Keratinocyte (primary cell): ENCODE measurements at regions not wholly inside any gene's neighbourhood (a gene's known extent, or its start where the extent isn't known, plus 50 kb on each side); places are given as distances from the start of the nearest gene placed in this dataset.

Source experiments
- DNase-seq: peaks from one replicate; pipeline ENCODE4 v3.0.0-alpha.2; 2011; ENCODE audit warnings: low read depth, missing footprints, low spot score
- FAIRE-seq: peaks from 2 replicates; lab custom pipeline; 2011; peaks lifted over from hg19 to GRCh38; lab: Jason Lieb, UNC
- H2AFZ ChIP-seq: 2 replicates; pipeline ENCODE4 v1.6.0; 2012; ENCODE audit warnings: low read length, control low read depth, inconsistent platforms; ENCODE audit not compliant: control insufficient read depth
- H3K27ac ChIP-seq: 2 replicates; pipeline ENCODE4 v1.5.1; 2011; ENCODE audit warnings: low read length; ENCODE audit not compliant: control insufficient read depth, insufficient read depth
- H3K27me3 ChIP-seq: 3 replicates; pipeline ENCODE4 v1.6.0; 2011; ENCODE audit warnings: low read length; ENCODE audit not compliant: control insufficient read depth, insufficient read depth; ENCODE audit errors: extremely low read depth
- H3K36me3 ChIP-seq, 2 experiments: 2 replicates in 1 of 2; 3 replicates in 1 of 2; pipeline ENCODE4 v1.5.1; 2011; ENCODE audit warnings: low read length in 2 of 2, mild to moderate bottlenecking in 1 of 2; ENCODE audit not compliant: control insufficient read depth in 2 of 2, insufficient read depth in 2 of 2; ENCODE audit errors: extremely low read depth in 1 of 2
- H3K4me1 ChIP-seq: 3 replicates; pipeline ENCODE4 v1.5.1; 2011; ENCODE audit warnings: low read length; ENCODE audit not compliant: control insufficient read depth, insufficient read depth; ENCODE audit errors: extremely low read depth
- H3K4me2 ChIP-seq: 3 replicates; pipeline ENCODE4 v1.6.0; 2011; ENCODE audit warnings: low read depth, low read length; ENCODE audit not compliant: control insufficient read depth, insufficient read depth; ENCODE audit errors: extremely low read depth
- H3K4me3 ChIP-seq, 3 experiments: fragments of 200-600 bp in 1 of 3; sonication (generic) in 1 of 3; 2 replicates in 2 of 3; 3 replicates in 1 of 3; pipeline ENCODE4 v1.5.1; 2011 to 2016; ENCODE audit warnings: low read length in 3 of 3, mild to moderate bottlenecking in 3 of 3, control low read depth in 2 of 3, inconsistent platforms in 1 of 3, low read depth in 1 of 3, mixed read lengths in 1 of 3, mixed run types in 1 of 3, moderate library complexity in 1 of 3; ENCODE audit not compliant: control insufficient read depth in 2 of 3, insufficient read depth in 2 of 3; ENCODE audit errors: extremely low read depth in 1 of 3
- H3K79me2 ChIP-seq: 2 replicates; pipeline ENCODE4 v1.6.0; 2012; ENCODE audit warnings: low read length; ENCODE audit not compliant: control insufficient read depth, insufficient read depth
- H3K9ac ChIP-seq: 3 replicates; pipeline ENCODE4 v1.6.0; 2011; ENCODE audit warnings: low read length; ENCODE audit not compliant: control insufficient read depth, insufficient read depth; ENCODE audit errors: extremely low read depth
- H3K9me1 ChIP-seq: 3 replicates; pipeline ENCODE4 v1.6.0; 2011; ENCODE audit warnings: low read length; ENCODE audit not compliant: control insufficient read depth, insufficient read depth; ENCODE audit errors: extremely low read depth
- H3K9me3 ChIP-seq: 2 replicates; pipeline ENCODE4 v1.5.1; 2012; ENCODE audit warnings: low read depth, low read length; ENCODE audit not compliant: control insufficient read depth
- H4K20me1 ChIP-seq: 3 replicates; pipeline ENCODE4 v1.6.0; 2011; ENCODE audit warnings: low read length; ENCODE audit not compliant: control insufficient read depth, insufficient read depth; ENCODE audit errors: extremely low read depth
- CTCF ChIP-seq, 3 experiments: IDR thresholded peaks in 1 of 3; conservative IDR thresholded peaks in 1 of 3; optimal IDR thresholded peaks in 1 of 3; 2 replicates in 2 of 3; 3 replicates in 1 of 3; pipeline versions ENCODE3 to v1.5.1; 2011; ENCODE audit warnings: low read length in 3 of 3, mild to moderate bottlenecking in 3 of 3, moderate library complexity in 2 of 3, control low read depth in 1 of 3, inconsistent platforms in 1 of 3; ENCODE audit not compliant: insufficient read depth in 2 of 3; ENCODE audit errors: extremely low read depth in 1 of 3
- EZH2 ChIP-seq: IDR thresholded peaks from one replicate; pipeline ENCODE4 v1.6.1; 2012; ENCODE audit warnings: inconsistent platforms, mild to moderate bottlenecking, low read length, moderate library complexity
- dilution Hi-C: fragments of 300-500 bp; cut with MboI; formaldehyde crosslinking; loops from one replicate; pipeline ENCODE4 v1.7.0; 2020; ENCODE audit warnings: low sequenced_read_pairs; ENCODE audit not compliant: extremely low pct_ligation_motif_present

DNA sequence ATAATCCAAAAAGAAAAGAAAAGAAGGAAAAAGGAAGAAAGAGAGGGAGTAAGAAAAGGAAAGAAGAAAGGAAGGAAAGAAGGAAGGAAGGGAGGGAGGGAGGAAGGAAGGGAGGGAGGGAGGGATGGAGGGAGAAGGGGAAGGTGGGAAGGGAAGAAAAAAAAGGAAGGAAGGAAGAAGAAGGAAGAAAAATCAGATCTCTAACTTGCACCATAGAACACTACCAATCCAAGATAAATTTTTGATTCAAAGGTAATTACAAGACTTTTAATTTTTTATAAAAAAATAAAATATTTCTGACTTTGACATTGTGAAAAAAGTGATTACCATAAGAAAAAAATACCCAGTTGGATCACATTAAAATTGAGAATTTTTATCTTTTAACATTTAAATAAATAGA is 70.5 kb upstream of the NKAIN2 start:
- no peaks in the 10 kb centered on the region for H3K4me1 ChIP-seq
- no peaks in the 10 kb centered on the region for H3K79me2 ChIP-seq
- H4K20me1 ChIP-seq: no peaks in the 10 kb centered on the region
- dilution Hi-C loops: no loop called here
- no peaks in the 10 kb centered on the region for H3K27me3 ChIP-seq
- H3K9me1 ChIP-seq: no peaks in the 10 kb centered on the region
- no peak overlapping the region for H3K4me2 ChIP-seq
- H3K9ac ChIP-seq: no peak overlapping the region
- FAIRE-seq (no peak), DNase-seq (no peak)
- no peak overlapping the region for H2AFZ ChIP-seq
- H3K36me3 ChIP-seq: no peaks in the 10 kb centered on the region
- H3K9me3 ChIP-seq: no peaks in the 10 kb centered on the region
- no peak overlapping the region for H3K27ac ChIP-seq
- TF ChIP-seq EZH2 (no peak), CTCF (optimal IDR thresholded peaks at IDR 0.05 in 1 of 3, IDR thresholded peaks at IDR 0.05 in 1 of 3, conservative IDR thresholded peaks at IDR 0.05 in 1 of 3; ENCODE audit: extremely low read depth in 1 of 3, insufficient read depth in 2 of 3, low read length in 3 of 3) (no peak)
- no peak overlapping the region for H3K4me3 ChIP-seq

DNA sequence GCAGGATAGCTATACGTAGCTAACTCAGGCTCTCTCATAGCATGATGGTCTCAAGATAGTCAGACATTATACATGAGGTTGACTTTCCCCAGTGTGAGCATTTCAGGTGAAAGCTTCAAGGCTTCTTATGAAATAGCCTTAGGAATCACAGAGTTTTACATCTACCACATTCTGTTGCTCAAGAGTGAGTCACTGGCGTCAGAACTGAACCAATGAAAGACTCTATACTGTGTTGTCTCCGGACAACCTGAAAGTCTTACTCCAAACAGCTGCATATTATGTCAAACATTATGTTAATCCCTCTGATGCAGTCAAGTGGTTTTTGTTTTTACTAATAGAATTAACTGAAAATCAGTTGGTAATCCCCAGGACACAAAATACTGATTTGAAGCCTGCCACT is 79.8 kb upstream of the TRDN start:
- no peaks in the 10 kb centered on the region for H3K9me3 ChIP-seq
- no peak overlapping the region for H3K27ac ChIP-seq
- DNase-seq (no peak), FAIRE-seq (no peak)
- H3K4me2 ChIP-seq: no peak overlapping the region
- H3K4me3 ChIP-seq: no peak overlapping the region
- no peak for TF ChIP-seq CTCF (optimal IDR thresholded peaks at IDR 0.05 in 1 of 3, IDR thresholded peaks at IDR 0.05 in 1 of 3, conservative IDR thresholded peaks at IDR 0.05 in 1 of 3; ENCODE audit: extremely low read depth in 1 of 3, insufficient read depth in 2 of 3, low read length in 3 of 3)
- no peaks in the 10 kb centered on the region for H3K9me1 ChIP-seq
- H4K20me1 ChIP-seq: no peaks in the 10 kb centered on the region
- dilution Hi-C loops: loop anchor here (25.0 kb wide), 1 partner anchor 304 kb away; no protein-coding TSS in a partner anchor
- no peak overlapping the region for H3K9ac ChIP-seq
- H3K4me1 ChIP-seq: no peaks in the 10 kb centered on the region
- H3K36me3 ChIP-seq: no peaks in the 10 kb centered on the region
- no peaks in the 10 kb centered on the region for H3K79me2 ChIP-seq
- no peak overlapping the region for H2AFZ ChIP-seq
- H3K27me3 ChIP-seq: no peaks in the 10 kb centered on the region
